ENCODE measurements at regions not wholly inside any gene's neighbourhood (a gene's known extent, or its start where the extent isn't known, plus 50 kb on each side); places are given as distances from the start of the nearest gene placed in this dataset.

DNA sequence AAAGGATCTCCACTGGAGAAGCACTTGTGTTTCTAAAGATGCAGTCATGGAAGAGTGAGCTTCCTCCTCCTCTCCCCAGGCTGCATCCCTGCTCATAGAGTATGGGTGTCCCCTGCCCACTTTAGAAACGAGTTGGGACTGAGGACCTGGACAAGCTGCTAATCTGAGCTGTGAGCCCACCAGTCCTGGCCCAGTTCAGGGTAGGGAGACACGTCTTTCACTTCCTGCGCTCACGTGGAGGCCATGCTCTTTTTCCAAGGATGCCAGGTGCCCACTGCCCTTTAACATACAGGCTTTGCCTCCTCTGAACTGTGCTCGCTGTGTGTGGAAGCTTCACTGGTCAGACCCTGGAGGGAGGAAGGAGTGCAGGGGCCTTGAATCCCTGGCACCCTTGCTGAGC lies 316.3 kb downstream of the UACA start:
- no peaks in the 10 kb centered on the region for H3K9me3 ChIP-seq (ENCODE audit: low read length)
- no peaks in the 10 kb centered on the region for H3K36me3 ChIP-seq (ENCODE audit: insufficient read depth, low read length)
- no peaks in the 10 kb centered on the region for H3K9me2 ChIP-seq (ENCODE audit: insufficient read depth, low read length)
- H3F3A ChIP-seq (ENCODE audit: insufficient read depth, low read length, poor library complexity, severe bottlenecking): no peaks in the 10 kb centered on the region
- TF ChIP-seq, protein P1, sequence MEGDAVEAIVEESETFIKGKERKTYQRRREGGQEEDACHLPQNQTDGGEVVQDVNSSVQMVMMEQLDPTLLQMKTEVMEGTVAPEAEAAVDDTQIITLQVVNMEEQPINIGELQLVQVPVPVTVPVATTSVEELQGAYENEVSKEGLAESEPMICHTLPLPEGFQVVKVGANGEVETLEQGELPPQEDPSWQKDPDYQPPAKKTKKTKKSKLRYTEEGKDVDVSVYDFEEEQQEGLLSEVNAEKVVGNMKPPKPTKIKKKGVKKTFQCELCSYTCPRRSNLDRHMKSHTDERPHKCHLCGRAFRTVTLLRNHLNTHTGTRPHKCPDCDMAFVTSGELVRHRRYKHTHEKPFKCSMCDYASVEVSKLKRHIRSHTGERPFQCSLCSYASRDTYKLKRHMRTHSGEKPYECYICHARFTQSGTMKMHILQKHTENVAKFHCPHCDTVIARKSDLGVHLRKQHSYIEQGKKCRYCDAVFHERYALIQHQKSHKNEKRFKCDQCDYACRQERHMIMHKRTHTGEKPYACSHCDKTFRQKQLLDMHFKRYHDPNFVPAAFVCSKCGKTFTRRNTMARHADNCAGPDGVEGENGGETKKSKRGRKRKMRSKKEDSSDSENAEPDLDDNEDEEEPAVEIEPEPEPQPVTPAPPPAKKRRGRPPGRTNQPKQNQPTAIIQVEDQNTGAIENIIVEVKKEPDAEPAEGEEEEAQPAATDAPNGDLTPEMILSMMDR (IDR thresholded peaks at IDR 0.05; ENCODE audit: poor library complexity, severe bottlenecking): no peak
- TF ChIP-seq RAD21 (conservative IDR thresholded peaks at IDR 0.05): no peak
- no peak for TF ChIP-seq TAF1 (IDR thresholded peaks at IDR 0.05; ENCODE audit: low read depth)
- no peak for TF ChIP-seq EP300 (conservative IDR thresholded peaks at IDR 0.05; ENCODE audit: poor library complexity, severe bottlenecking)
- TF ChIP-seq, protein P2, sequence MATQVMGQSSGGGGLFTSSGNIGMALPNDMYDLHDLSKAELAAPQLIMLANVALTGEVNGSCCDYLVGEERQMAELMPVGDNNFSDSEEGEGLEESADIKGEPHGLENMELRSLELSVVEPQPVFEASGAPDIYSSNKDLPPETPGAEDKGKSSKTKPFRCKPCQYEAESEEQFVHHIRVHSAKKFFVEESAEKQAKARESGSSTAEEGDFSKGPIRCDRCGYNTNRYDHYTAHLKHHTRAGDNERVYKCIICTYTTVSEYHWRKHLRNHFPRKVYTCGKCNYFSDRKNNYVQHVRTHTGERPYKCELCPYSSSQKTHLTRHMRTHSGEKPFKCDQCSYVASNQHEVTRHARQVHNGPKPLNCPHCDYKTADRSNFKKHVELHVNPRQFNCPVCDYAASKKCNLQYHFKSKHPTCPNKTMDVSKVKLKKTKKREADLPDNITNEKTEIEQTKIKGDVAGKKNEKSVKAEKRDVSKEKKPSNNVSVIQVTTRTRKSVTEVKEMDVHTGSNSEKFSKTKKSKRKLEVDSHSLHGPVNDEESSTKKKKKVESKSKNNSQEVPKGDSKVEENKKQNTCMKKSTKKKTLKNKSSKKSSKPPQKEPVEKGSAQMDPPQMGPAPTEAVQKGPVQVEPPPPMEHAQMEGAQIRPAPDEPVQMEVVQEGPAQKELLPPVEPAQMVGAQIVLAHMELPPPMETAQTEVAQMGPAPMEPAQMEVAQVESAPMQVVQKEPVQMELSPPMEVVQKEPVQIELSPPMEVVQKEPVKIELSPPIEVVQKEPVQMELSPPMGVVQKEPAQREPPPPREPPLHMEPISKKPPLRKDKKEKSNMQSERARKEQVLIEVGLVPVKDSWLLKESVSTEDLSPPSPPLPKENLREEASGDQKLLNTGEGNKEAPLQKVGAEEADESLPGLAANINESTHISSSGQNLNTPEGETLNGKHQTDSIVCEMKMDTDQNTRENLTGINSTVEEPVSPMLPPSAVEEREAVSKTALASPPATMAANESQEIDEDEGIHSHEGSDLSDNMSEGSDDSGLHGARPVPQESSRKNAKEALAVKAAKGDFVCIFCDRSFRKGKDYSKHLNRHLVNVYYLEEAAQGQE (IDR thresholded peaks at IDR 0.05; ENCODE audit: borderline replicate concordance): no peak
- TF ChIP-seq EZH2 (IDR thresholded peaks at IDR 0.05; ENCODE audit: borderline replicate concordance, insufficient read depth, low read length, poor library complexity, severe bottlenecking): no peak
- no peaks in the 10 kb centered on the region for H3K79me2 ChIP-seq (replicated peaks; ENCODE audit: insufficient read depth, low read length)
- no peak overlapping the region for H3K9ac ChIP-seq (ENCODE audit: low read length)
- no peak overlapping the region for H3K4me3 ChIP-seq (ENCODE audit: low read length)
- no peak overlapping the region for H2AFZ ChIP-seq (ENCODE audit: low read depth, low read length)
- no peaks in the 10 kb centered on the region for H3K27me3 ChIP-seq (ENCODE audit: insufficient read depth, low read depth, low read length)
- H3K27ac ChIP-seq (ENCODE audit: low read length): no peak overlapping the region
- H4K20me1 ChIP-seq (ENCODE audit: insufficient read depth): no peaks in the 10 kb centered on the region
- H3K4me2 ChIP-seq (ENCODE audit: low read length): no peak overlapping the region

DNA sequence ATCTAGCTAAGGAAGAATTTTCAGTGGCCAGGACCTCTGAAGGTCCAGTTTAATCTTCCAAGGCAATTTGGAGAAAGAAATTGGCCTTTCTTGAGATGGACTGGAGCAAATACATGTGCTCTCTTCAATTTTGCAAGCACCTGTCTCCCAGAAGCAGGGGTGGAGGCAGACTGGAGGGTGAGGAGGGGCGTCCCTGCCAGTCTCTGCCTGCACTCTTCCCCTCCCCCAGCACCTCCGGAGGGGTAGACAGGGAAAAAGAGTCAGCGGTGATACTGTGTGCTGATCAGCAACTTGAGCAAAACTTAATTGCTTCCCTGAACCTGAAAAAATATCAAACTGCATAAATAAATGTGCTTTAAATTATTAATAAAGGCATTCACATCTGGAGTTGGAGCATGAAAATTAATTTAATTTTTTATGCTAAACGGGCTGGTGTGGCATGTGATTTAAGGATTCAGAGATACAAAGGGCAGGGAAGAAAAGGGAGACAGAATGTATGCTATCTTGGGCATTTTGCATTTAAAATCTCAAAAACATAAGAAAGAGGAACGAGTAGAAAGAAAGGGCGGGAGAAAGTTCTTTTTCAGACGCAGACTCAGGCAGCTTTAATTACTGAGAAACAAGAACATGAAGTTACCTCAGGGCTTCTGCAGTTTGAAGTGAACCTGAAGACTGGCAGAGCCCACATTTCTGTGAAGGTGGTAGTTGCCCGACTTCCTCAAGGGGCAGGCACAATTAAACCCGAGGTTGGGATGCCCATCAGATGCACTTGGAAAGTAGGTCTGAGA lies 319.7 kb downstream of the UACA start:
- H4K20me1 ChIP-seq (ENCODE audit: insufficient read depth): no peaks in the 10 kb centered on the region
- no peak overlapping the region for H3K4me2 ChIP-seq (ENCODE audit: low read length)
- no peaks in the 10 kb centered on the region for H3K9me3 ChIP-seq (ENCODE audit: low read length)
- no peaks in the 10 kb centered on the region for H3K9me2 ChIP-seq (ENCODE audit: insufficient read depth, low read length)
- H3K36me3 ChIP-seq (ENCODE audit: insufficient read depth, low read length): no peaks in the 10 kb centered on the region
- H3K79me2 ChIP-seq (replicated peaks; ENCODE audit: insufficient read depth, low read length): no peaks in the 10 kb centered on the region
- no peaks in the 10 kb centered on the region for H3F3A ChIP-seq (ENCODE audit: insufficient read depth, low read length, poor library complexity, severe bottlenecking)
- TF ChIP-seq EZH2 (IDR thresholded peaks at IDR 0.05; ENCODE audit: borderline replicate concordance, insufficient read depth, low read length, poor library complexity, severe bottlenecking): no peak
- H3K9ac ChIP-seq (ENCODE audit: low read length): no peak overlapping the region
- no peaks in the 10 kb centered on the region for H3K27me3 ChIP-seq (ENCODE audit: insufficient read depth, low read depth, low read length)
- H3K27ac ChIP-seq (ENCODE audit: low read length): no peak overlapping the region
- H2AFZ ChIP-seq (ENCODE audit: low read depth, low read length): no peak overlapping the region
- no peak overlapping the region for H3K4me3 ChIP-seq (ENCODE audit: low read length)

Data from neural cell (in vitro differentiated cells).